GM12873 (cell line): ENCODE measurements at regions not wholly inside any gene's neighbourhood (a gene's known extent, or its start where the extent isn't known, plus 50 kb on each side); places are given as distances from the start of the nearest gene placed in this dataset.

Experiments used
- TF ChIP-seq, protein P1 (sequence below): IDR thresholded peaks from 2 replicates; pipeline ENCODE4 v1.5.1; 2012; ENCODE audit warnings: low read depth, mild to moderate bottlenecking, moderate library complexity, low read length, control low read depth; ENCODE audit not compliant: insufficient read depth; ENCODE audit errors: missing control alignments

DNA sequence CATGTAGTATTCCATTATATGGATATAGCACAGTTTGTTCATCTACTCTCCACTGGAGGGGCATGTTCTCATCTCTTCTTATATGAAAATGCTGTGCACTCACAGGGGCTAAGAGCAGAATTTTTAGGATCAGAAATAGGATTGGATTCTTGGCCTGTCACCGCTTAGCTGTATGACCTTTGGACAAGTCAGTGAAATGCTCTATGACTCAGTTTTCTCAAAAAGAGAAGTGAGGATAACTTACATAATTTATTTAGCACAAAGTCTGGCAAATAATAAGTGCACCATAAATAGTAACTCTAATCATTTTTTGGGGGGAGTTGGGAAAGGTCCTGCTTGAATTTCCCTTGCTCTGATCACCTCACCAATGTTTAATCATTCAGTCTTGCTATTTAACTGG is 103.7 kb upstream of the LRIG1 start:
- TF ChIP-seq, protein P1, sequence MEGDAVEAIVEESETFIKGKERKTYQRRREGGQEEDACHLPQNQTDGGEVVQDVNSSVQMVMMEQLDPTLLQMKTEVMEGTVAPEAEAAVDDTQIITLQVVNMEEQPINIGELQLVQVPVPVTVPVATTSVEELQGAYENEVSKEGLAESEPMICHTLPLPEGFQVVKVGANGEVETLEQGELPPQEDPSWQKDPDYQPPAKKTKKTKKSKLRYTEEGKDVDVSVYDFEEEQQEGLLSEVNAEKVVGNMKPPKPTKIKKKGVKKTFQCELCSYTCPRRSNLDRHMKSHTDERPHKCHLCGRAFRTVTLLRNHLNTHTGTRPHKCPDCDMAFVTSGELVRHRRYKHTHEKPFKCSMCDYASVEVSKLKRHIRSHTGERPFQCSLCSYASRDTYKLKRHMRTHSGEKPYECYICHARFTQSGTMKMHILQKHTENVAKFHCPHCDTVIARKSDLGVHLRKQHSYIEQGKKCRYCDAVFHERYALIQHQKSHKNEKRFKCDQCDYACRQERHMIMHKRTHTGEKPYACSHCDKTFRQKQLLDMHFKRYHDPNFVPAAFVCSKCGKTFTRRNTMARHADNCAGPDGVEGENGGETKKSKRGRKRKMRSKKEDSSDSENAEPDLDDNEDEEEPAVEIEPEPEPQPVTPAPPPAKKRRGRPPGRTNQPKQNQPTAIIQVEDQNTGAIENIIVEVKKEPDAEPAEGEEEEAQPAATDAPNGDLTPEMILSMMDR, result no peak

DNA sequence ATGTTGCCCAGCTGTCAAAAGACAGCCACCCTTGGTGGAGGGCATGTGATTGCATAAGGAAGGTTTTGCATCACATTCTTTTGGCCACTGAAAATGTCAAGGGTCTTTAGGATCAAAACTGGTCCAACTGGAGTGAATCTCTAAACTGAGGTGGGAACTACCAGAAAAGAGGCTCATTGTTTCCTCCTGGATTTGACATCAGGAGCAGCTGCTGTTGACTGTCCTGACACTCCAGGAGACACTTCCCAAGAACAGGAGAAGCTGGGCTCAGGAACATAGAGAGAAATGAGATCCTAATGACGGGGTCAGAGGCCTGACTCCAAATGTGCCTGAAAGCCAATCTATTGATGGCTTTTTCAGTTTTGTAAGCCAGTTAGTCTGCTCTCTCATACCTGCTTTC is 105.3 kb upstream of the LRIG1 start:
- TF ChIP-seq, protein P1, result no peak

DNA sequence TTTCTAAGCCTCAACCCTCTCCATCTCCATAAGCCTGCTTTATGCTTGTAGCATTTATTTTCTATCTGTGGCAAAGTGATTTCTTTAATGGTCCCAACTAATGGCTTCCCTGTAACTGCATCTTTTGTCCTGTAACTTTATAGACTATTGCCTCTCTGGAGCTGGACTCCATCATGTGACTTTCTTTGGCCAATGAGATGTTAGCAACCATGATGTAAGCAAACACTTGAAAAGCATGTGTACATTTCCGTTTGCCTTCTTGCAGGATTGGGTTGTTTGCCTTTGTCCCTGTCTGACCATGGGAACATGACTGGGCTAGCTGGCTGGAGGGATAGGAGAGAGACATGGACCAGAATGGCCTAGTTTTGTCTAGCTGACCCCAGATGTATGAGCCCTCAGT is 106.0 kb upstream of the LRIG1 start:
- TF ChIP-seq, protein P1, result no peak

DNA sequence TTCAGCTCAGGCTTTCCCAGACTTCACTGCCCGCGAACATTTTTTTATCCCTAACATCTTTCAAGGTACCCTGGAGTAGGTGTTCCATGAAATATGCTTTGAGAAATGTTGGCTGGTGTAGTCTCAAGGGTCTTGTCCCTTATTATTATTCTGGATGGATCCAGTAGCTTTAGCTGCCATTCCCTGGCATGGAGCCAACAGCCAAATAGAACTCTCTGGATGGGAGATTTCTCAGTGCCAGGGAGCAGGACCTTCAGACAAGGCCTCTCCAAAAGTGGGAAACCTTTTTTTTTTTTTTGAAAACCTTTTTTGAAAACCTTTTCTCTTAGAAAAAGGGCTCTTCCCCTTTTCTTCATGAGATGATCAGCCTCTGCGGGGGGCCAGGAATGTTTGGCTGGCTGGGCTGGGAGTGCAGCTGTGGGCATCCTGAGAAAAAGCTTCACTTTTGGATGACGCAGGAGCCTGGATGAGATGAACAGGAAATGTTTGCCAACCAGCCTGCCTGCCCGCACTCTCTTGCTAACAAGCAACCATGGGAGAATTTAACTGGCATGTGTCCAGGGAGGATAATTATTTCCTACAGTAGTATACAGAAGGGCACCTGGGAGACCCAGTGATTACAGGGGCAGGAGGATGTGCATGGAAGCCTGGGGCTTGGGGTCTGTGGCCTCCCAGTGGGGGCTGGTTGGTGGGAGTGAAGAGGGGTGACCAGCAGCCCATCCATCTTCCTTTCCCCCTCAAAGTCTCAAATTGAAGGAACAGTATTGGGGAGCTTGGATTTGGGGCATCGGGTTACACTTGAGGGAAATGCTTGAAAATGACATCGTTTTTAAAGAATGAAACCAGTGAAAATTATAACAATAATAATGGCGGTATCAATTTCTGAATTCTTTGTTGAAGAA is 109.1 kb upstream of the LRIG1 start:
- TF ChIP-seq, protein P1, result no peak

DNA sequence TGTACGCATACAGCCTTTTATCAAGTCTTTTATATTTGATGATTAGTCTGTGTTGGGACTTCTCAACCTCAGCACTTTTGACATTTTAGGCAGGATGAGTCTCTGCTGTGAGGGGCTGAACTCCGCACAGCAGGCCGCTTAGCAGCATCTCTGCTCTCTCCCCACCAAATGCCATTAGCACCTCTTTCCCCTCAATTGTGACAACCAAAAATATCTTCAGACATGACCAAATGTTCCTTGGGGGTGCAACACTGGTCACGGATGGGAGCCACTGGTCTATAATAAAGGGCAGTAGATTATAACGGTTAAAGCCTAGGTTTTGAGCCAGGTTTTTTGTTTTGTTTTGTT is 109.7 kb upstream of the LRIG1 start:
- TF ChIP-seq, protein P1, result no peak

DNA sequence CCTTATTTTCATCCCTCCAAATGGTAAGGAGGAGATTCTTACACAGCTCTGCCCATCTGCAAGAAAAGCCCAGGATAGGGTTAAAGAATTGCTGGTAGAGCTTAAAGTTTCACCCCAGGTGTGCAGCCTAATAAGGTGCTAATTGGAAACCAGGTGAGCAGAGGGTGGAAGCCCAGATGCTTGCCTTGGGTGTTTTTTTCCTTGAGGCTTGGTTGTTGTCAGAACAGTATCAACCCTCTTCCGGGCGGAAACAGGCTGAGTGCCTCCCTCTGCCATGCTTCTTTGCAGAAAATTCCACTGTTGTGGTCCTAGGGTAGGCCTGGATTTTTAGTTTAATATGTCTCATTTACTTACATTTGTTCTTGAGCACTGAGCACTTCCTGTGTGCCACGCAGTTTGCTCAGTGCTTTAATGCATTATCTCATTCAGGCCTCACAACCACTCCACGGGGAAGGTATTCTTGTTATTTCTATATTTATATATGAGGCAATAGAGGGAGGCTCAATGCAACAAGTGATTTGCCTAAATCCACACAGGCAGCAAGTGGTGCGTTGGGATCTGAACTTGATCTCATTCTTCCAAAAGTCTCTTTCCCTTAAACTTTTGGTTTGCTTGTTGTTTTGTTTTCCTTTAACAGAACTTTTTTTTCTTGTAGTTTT is 115.0 kb upstream of the LRIG1 start:
- TF ChIP-seq, protein P1, result no peak

DNA sequence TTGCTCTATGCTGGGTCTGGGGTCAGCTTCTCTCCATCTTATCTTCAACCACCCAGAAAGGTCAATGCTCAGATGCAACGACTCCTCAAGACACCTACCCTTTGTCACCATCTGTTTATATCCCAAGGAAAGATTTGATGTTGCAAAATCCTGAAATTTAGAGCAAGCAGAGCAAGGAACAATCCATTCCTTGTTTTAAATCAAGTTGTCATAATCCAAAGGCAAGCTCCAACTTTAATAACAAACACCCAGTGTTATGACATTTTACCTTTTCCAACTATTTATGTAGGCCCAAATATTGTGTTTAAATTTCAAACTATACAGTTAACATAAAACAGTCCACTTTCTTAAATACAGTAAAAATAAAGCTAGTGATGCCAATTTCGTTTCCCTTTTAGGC is 116.5 kb upstream of the LRIG1 start:
- TF ChIP-seq, protein P1, result no peak
